HG02798 (cell line): ENCODE measurements at regions not wholly inside any gene's neighbourhood (a gene's known extent, or its start where the extent isn't known, plus 50 kb on each side); places are given as distances from the start of the nearest gene placed in this dataset.
"Not testable (repeated sequence)": the region's sequence is repeated elsewhere in the genome, so short reads cannot be mapped to it uniquely, and the experiment has no call there.

Experiments used
- ATAC-seq: cut with Tn5 transposase; IDR thresholded peaks from one replicate; pipeline ENCODE4 v1.9.1; 2021; ENCODE audit warnings: mild to moderate bottlenecking; ENCODE audit not compliant: unreplicated experiment, poor library complexity

DNA sequence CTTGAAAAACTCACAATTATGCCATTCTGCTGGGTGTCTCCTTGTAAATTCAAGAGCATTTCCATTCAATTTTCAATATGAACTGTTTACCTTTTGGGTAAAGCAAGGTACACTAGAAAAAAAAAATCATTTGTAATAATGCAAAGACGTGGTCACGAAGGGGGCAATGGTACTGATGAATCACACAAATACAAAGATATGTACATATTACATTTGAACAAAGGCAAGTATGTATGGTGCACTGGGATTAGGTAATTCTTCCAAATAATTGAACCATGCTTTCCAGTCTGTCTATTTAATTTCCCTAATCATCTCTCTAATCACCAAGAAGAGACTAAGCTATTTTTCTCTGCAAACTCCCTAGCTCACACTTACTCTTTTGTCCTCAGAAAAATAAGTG is 63.4 kb upstream of the RNF38 start:
- ATAC-seq = no peak

DNA sequence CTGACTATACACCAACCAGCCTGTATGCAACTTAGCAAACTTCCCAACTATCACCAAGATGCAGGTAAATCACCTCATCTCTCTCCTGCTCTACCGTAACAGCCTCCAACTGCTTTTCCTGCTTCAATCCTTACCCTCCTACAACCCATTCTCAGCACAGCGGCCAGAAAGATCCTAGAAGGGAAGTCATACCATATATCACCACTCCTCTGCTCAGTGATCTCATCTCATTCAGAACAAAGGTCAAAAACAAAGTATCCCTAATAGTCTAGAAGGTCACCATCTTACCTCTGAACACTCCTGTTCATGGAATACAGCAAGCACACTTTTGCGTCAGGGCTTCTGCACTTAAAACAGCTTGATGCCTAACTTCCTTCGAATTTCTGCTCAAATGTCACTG is 62.2 kb upstream of the RNF38 start:
- no peak for ATAC-seq

DNA sequence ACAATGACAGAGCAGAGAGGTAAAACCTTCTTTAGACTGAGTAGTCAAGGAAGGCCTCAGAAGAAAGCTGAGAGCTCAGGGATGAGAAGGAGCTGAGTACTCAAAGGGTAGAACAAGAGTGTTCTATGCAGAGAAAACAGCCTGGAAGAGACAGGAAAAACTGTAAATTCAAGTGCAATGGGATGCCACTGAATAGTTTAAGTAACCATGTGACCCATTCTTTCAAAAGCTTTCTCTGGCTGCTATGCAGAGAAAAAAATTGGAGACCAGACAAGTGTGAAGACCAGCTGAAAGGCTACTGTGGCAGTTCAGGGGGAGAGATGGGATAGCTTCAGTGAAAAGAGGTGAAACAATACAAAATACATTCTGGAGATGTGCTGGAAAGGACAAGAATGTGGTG is 61.3 kb upstream of the RNF38 start:
- ATAC-seq = no peak

DNA sequence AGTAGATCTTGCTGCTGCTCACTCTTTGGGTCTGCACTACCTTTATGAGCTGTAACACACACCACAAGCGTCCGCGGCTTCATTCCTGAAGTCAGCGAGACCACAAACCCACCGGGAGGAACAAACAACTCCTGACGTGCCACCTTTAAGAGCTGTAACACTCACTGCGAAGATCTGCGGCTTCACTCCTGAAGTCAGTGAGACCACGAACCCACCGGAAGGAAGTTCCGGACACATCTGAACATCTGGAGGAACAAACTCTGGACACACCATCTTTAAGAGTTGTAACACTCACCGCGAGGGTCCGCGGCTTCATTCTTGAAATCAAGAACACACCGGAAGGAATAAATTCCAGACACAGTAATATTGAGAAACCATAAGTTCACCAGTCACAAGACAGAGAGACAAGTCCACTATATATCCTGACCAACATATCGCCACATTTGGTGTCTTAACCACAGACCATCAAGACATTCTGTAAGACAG is 58.4 kb upstream of the RNF38 start:
- not testable (repeated sequence) for ATAC-seq

DNA sequence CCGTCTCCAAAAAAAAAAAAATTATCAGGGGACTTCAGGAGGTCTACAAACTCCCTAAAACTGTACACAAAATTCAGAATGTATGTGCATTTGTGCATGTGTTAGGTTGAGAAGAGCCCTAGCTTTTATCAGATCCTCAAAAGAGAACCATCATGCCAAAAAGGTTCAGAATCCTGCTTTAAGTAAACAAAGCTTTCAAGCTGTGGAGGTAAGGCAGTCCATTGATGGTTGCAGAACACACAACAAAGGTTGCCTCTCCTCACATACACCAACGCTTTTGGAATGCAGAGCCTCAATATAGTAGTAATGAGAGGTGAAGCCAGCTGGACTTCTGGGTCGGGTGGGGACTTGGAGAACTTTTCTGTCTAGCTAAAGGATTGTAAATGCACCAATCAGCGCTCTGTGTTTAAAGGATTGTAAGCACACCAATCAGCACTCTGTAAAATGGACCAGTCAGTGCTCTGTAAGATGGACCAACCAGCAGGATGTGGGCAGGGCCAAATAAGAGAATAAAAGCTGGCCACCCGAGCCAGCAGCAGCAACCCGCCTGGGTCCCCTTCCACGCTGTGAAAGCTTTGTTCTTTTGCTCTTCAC is 57.9 kb upstream of the RNF38 start:
- ATAC-seq = no peak

GRCh38 chr9:36456480-36457065 is 56.5 kb upstream of the RNF38 start:
- ATAC-seq = no peak

DNA sequence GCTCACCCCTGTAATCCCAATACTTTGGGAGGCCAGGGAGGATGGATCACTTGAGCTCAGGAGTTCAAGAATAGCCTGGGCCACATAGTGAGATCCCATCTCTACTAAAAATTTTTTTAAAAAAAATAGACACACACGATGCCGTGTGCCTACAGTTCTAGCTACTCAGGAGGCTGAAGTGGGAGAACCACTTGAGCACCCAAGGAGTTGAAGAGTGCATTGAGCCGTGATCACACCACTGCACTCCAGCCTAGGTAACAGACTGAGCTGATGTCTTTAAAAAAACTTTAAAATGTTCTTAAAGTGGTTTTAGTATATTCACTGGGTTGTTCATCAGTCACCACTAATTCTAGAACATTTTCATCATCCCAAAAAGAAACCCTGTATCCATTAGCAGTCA is 51.9 kb upstream of the RNF38 start:
- no peak for ATAC-seq

DNA sequence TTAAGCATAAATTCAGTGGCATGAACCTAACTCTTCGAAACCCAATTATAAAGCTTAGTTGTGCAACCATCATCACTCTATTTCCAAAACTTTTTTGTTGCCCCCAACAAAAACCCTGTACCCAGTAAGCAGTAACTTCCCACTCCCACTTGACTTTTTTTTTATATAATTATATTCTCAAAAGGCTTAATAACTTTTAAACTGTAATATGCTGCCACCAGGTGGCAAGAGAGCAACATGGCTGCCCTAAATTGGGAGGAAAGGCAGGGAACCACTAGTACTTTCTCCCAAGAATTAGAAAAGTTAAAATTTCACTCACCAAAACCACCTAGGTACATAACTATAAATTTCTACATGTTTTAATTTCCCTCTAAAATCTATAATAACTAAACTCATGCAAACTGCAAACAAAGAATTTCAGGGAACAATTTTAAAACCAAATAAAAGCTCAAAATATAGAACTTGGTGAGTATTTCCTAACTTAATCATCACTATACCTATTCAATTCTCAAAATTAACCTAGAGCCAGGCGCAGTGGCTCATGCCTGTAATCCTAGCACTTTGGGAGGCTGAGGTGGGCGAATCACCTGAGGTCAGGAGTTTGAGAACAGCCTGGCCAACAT is 50.2 kb upstream of the RNF38 start:
- ATAC-seq = no peak
